DMS153 (cell line): ENCODE measurements at regions not wholly inside any gene's neighbourhood (a gene's known extent, or its start where the extent isn't known, plus 50 kb on each side); places are given as distances from the start of the nearest gene placed in this dataset.
A peak's percentile ranks its signal among the peaks of the same experiment; 100 is the strongest.
"Not testable (repeated sequence)": the region's sequence is repeated elsewhere in the genome, so short reads cannot be mapped to it uniquely, and the experiment has no call there.

Experiments used
- DNase-seq: peaks from one replicate; lab custom pipeline; 2025; lab: John Stamatoyannopoulos, UW

DNA sequence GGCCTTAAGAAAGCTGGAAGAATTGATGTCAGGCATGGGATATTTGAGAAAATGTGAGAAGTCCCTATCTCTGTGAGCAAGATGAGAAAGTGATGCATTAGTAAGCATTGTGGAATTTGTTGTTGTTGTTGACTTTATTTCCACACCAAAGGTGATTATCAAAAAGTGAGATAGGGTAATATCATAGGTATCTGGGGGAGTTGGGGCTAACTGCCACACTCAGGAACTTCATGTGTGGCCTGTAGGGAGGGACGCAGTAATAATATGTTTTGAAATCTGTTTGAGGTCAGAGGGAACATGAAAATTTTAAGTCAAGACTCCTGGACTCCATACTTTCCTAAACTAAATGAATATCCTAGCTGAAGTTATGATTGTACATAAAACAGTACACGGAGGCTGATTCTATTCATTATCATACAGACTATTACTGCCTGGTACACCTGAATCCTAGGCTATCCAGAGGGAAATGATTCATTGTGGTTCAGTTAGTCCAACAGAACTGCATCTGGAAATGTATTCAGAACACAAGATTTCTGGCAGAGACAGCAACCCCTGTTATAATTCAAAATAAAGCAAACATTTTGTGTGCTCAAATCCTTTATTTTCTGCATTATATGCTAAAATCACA, 304.8 kb downstream of the CPS1 start:
- DNase-seq = no peak

DNA sequence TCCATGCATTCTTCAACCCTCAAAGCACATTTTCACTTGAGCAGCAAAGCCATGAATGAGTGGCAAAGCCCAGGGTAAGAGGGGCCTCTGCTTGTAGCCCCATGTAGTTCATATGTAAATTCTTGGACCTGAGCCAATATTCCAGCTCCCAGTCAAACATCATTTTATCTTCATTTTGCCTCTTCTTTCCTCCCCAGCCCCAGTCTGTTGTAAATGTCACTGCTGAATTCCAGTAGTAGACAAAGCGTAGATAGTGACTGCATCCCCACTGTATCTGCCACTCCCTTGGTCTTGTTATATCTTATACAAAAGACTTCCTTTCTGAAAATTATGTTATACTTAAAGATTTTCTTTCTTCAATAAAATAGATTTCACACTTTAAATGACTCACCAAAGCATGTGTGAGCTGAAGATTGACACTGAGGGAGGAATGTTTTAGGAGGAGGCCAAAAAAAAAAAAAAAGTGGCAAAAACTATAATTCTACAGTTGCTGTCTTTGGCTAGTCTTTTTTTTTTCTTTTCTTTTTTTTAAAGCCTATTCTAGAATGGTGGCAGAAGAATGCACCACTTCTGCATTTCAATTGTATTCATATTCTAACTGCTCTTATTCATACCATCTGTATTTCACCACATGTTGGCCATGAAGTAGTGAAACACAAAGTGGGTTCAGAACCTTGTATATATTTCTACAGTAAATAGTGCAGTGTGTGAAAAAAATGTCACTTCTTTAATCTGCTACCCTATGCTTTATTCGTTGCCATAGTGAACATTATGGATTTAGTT, 306.1 kb downstream of the CPS1 start:
- no peak for DNase-seq

DNA sequence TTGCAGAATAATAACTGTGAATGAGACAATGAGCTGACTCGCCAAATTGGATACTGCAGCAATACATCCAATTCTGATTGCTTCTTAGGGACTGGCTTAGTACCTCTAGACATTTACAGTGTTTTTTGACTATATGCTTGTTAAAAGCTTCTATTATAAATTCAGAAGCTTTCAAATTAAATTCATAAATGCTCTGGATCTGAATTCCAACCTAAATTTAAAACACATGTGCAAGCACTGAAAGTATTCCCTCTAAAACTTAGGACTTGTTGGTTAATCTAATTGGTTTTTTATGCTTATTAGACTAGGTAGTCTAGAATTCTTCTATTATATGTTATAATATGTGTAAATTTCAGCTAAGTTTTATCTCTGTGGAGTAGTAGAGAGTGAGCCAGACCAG, 306.9 kb downstream of the CPS1 start:
- DNase-seq = no peak

DNA sequence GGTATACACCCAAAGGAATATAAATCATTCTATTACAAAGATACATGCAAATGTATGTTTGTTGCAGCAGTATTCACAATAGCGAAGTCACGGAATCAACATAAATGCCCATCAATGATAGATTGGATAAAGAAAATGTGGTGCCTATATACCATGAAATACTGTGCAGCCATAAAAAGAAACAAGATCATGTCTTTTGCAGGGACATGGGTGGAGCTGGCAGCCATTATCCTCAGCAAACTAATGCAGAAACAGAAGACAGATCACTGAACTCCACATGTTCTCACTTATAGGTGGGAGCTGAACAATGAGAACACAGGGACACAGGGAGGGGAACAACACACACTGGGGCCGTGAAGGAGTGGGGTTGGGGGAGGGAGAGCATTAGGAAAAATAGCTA, 315.2 kb downstream of the CPS1 start:
- DNase-seq = not testable (repeated sequence)

DNA sequence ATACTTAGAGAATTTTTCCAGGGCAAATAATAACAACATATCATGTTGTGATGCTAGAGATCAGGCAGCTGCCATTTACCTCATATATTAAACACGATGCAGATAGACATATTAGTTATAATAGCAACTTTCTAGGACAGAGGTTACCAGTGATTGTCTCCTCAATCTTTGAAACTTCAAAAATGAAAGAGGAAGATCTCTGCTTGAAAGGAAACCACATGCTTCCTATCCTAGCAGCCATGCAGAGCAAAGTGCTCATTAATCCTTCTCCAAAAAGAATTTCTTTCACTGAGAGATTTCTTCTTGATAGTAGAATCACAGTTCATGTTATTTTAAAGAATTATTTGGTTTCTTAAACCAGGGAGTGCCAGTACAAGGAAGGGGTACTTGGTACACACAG, 317.2 kb downstream of the CPS1 start:
- DNase-seq = no peak

DNA sequence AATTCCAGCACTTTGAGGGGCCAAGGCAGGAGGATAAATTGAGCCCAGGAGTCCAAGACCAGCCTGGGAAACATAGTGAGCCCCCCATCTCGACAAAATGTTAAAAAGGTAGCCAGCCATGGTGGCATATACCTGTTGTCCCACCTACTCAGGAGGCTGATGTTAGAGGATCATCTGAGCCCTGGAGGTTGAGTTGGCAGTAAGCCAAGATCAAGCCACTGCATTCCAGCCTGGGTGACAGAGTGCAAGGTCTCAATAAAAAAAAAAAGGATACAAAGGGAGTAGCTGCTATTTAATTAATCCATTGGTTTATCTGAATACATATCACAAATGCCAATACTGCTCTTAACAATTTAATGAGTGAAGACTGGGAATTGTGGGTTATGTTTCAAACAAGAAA, 327.8 kb downstream of the CPS1 start:
- no peak for DNase-seq

DNA sequence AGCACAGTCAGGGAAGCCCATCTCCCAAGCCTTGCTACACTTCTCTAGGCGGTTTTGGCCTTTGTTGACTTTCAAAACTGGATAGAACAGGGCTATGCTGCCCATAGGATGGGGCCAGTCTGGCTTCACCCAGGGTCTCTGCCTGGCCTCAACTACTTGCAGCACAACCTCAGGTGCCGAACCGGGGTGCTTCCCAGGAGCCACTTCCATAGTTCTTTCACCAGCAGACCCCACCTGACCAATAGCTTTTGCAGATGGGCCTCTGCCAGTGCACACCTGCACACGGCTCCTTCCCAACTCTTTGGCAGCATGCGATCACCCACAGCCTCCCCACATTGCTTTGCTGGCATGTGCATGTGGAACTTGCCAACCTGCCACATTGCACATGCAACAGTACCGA, 331.6 kb downstream of the CPS1 start:
- DNase-seq = no peak

DNA sequence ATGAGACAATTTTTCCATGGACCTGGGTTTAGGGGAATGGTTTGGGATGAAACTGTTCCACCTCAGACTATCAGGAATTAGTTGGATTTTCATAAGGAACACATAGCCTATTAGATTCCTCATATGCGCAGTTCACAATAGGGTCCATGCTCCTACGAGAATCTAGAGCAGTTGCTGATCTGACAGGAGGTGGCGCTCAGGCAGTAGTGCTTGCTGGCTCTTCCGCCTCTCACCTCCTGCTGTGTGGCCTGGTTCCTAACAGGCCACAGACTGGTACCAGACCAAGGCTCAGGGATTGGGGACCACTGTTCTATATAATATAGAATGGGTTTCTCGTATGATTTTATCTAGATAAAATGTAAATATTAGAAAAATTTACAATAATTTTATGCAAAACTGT, 338.7 kb downstream of the CPS1 start:
- no peak for DNase-seq

DNA sequence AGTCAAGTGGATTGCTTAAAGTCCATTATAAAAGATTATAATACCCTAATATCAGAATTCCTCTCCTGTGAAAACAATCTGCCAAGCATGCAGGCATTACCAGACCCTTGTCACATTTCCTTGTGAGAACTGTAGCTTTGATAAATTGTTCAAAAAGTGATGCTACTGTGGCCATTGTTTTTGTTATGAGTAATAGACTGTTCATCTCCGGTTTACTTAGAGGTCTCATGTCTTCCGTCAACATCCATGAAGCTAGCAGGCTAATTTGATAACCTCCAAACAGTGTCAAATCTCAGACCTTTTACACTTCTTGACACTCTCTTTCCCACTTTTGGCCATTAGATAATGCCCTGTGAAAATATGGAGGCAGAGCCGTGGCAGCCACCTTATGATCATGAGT, 342.7 kb downstream of the CPS1 start:
- no peak for DNase-seq

DNA sequence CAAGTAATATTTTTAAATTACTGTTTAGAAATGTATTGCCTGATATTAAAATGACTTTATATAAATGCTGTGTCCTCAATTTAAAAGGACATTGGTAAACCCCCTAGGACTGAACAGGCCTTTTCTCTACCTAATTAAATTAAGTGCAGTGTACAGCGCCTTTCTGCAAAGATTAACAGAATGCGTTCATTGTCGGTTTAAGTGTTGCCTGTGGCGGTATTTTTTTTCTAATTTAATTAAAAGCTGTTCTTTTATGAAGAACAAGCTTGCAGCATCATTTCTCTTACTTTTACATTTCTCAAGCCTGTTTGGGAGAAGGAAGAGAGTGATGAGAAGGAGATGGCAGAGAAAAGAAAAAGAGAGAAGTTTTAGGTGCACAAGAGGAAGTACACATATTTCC, 344.9 kb downstream of the CPS1 start:
- no peak for DNase-seq

DNA sequence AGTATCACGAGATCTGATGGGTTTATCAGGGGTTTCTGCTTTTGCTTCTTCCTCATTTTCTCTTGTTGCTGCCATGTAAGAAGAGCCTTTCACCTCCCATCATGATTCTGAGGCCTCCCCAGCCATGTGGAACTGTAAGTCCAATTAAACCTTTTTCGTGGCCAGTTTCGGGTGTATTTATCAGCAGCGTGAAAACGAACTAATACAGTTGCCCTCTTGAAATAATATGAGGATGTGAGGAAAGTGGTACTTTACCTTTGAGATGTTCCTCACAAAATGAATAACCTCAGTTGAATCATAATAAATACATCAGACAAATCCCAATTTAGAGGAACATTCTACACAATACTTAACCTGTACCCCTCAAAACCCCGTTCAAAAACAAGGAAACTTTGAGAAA, 356.4 kb downstream of the CPS1 start:
- DNase-seq = no peak

DNA sequence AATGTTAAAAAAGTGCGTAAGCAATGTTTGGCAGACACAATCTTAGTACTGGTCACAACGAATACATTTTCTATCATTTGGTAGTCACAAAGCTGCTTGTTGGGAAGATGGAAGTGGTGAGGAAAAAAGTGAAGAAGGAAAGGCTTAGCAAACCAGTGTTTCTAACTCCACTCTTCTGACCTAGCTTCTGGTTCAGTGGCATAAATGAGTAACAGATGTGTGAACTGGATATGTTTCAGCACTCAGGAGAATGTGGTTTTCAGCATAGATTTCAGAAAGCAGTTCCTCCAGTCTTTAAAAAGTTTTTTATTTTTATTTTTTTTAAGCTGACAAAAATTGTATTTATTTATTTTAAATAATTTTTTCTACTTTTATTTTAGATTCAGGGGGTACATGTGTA, 357.1 kb downstream of the CPS1 start:
- DNase-seq = no peak

DNA sequence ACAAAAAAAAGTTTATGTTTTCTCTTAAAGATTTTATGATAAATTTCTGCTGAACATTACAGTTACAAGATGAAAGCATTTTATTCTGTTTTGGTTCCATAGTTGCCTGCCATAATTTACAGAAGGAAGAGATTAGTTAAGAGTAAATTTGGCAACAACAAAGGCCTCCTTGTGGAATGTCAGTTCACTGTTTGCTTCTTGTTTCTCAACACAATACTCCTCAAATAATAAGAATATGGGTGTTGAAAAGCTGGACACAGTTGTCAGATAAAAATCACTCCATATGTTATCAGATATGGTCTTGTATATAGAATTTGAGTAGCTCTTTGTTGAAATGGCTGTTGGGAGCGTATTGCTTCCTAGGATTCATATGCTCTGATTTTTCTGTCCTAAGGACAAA, 359.5 kb downstream of the CPS1 start:
- no peak for DNase-seq

DNA sequence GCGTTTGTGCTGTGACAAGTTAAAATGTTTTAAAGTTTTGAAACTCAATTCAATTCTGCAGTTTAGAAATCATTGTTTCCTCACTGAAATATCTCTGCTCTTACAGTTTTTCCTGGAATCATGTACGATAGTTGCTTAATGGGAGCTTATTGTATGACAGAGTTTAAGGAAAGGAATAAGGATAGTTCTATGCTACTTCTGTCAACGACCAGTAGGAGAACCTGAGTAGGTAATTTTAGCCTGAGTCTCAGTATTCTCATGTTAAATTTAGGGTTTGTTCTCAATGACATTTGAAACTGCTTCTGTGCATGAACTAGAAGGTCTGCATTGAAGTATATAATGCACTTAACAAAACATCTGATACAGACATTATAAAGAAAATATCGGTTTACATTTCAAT, 361.1 kb downstream of the CPS1 start:
- DNase-seq = no peak

DNA sequence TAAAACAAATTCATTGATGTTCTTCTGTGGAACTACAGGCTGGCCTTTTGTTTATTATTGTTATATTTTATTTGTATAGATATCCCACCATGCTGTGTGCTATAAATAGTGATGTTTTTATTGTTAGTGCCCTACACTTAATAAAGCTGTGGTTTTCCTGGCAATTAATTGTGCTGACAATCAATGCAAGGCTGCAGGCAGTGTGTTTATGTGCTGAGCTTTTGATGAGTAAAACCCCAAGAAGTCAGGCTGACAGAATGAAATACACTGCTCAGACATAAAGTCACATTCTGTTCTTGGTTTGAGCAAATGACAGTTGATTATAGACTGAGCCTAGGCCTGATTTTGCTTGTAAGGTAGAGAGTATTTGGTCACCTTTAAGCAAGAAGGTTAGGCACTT, 362.7 kb downstream of the CPS1 start:
- DNase-seq = peak; percentile 6

DNA sequence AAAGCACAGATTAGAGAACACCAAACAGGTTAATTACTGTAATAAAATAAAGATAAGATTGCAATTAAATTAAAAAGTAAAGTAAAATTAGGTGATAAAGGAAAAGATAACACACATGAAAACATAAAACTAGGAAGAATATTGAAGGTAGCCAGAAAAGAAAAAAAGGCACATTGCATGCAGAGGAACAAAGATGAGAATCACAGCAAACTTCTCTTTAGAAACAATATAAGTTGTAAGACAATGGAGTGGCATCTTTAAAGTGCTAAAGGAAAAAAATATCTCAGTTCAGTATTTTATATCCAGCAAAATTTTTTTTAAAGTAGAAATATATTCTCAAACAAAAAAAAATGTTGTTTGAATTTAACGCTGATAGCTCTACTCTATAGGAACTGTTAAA, 366.0 kb downstream of the CPS1 start:
- no peak for DNase-seq

DNA sequence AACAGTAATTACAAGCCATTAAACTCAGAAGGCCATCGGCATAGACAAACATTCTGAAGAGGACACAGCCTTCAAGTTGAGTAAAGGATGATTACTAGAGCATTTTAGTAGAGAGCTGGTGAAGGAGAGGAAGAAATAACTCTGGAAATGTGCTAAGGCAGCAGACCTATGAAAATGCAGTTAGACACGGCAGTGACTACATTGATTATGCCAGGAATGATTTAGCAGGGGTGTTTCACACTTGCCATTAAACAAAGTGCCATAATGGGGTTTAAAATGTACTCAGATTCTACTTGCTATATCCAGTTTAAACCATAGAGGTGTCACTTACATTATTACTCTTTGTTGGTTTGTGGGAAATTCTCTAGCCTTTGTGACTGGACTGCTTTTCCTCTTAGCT, 372.3 kb downstream of the CPS1 start:
- no peak for DNase-seq

DNA sequence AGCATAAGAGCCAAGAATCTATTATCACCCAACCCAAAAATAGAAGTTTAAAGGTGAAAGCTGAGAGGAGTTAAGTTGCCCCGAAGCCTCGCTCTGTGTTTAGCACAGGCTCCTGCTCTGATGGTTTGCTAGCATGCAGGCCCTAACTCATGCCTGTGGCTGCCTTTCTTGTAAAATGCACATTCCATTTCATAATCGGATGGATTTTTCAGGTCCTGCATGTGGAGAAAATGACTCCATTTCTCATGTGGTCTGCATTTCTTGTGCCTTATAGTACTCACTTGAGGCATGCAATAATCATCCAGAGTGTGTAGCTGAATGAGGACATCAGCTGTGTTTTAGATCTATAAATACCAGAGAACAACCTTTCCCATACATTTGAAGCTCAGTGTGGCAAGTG, 381.8 kb downstream of the CPS1 start:
- DNase-seq = no peak

DNA sequence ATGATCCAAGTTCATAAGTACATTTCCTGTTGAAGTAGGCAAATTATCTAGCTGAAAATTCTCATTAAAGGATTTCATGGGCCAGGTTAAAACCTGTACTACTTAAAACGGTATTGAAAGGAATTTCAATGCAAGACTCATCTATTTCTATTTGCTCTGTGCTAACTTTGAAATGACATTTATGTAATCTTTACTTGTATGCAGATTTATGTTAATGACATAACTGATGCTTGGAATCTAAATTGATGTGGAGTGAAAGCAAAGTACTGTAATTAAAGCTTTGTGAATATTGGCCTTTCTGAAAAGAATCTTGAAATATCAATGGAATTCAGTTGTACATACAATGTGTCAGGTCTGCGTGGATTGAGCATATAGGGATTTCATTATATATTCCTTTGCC, 390.0 kb downstream of the CPS1 start:
- DNase-seq = no peak

DNA sequence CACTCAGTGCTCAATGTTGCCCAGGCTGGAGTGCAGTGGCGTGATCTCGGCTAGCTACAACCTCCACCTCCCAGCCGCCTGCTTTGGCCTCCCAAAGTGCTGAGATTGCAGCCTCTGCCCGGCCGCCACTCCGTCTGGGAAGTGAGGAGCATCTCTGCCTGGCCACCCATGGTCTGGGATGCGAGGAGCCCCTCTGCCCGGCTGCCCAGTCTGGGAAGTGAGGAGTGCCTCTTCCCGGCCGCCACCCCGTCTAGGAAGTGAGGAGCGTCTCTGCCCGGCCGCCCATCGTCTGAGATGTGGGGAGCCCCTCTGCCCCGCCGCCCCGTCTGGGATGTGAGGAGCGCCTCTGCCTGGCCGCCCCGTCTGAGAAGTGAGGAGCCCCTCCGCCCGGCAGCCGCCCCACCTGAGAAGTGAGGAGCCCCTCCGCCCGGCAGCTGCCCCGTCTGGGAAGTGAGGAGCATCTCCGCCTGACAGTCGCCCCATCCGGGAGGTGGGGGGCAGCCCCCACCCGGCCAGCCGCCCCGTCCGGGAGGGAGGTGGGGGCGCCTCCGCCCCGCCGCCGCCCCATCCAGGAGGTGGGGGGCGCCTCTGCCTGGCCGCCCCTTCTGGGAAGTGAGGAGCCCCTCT, 394.1 kb downstream of the CPS1 start:
- DNase-seq = not testable (repeated sequence)

DNA sequence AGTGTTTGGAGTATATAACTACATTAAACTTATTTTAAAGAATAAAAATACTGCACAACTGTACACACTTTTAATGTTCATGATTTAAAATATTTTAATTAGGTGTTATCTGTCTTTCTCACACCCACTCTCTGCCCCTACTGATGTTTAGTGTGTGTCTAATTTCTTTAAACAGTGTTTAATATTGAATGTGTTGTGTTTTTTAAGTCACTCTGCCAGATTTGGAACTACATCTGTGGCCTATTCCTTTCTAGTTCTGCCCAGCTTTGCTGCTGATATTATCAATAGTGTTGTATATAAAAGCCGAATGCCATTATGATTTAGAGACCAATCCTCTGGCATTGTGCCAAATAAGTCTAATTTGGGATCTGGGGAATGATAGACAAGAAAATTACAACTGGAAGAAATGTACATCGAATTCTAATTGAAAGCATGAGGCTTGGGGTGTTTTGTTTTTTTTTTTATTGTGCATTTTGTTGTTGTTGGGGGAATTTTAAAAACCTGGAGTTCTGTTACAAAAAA, 398.0 kb downstream of the CPS1 start:
- no peak for DNase-seq

DNA sequence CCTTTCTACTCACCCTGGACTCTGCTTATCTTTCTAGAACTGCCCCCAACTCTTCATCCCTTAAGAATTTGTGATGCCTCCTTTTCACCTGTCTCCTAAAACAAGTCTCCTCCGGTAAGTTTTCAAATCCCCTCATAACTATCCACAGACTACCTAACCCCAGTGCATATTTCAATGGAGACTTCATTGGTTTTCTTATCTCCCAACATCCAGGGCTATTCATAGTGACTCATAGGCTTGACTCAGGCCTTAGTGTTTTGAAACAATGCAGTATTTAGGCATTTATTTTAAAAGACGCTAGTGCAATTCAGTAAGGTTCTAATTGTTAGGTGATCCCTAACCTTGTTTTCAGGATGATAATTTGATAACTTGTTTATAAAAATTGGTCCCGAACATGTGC, 399.2 kb downstream of the CPS1 start:
- no peak for DNase-seq

DNA sequence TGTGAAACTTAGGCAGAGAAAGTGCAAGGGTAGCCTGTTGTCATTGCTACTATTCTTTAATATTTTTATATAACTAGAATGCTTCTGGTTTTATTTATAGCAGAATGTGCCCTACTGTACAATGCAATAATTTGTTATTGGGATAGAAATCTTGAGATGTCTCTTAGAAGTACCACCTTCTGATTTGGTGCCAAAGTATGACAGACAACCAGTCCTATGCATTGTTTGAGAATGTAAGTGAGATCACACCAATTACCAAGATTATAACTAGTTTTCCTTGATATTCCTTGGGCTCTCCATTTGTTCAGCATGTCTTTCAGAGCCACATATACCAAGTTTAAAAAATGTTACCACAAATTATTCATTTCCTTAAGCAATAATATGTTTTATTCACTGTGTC, 399.7 kb downstream of the CPS1 start:
- DNase-seq = no peak
